K562 (cell line): ENCODE measurements at regions not wholly inside any gene's neighbourhood (a gene's known extent, or its start where the extent isn't known, plus 50 kb on each side); places are given as distances from the start of the nearest gene placed in this dataset.

Experiments
- ATAC-seq: fragments of 200-7000 bp; cut with Tn5 transposase; 3 replicates; pipeline ENCODE4 v1.9.1; 2020; ENCODE audit warnings: moderate library complexity
- BruUV-seq: library from RNA; stranded (reverse); fragments of 400-500 nt; replicated peaks from 2 replicates; lab custom pipeline; 2021; lab: Mats Ljungman, UMichigan
- CTCF ChIA-PET: fragments of 300-600 bp; formaldehyde crosslinking; extraction: SDS; loops from one replicate; lab custom pipeline; 2021; ENCODE audit warnings: low intra/inter-chr PET ratio; lab: Yijun Ruan, JAX
- POLR2A ChIA-PET: fragments of 300-600, 350-650 bp; sonication (Branson Sonifier 250); formaldehyde crosslinking; extraction: SDS; loops from one replicate; lab custom pipeline; 2021; ENCODE audit warnings: antibody characterized with exemption, inconsistent platforms; lab: Yijun Ruan, JAX
- DNase-seq, 4 experiments: peaks; one replicate each; pipeline versions ENCODE4 v3.0.0 to v3.0.0-alpha.2; 2011 to 2018; ENCODE audit warnings: low spot score in 3 of 4, mixed read lengths in 3 of 4; ENCODE audit errors: extremely low read depth in 1 of 4
- FAIRE-seq: peaks from 2 replicates; lab custom pipeline; 2011; peaks lifted over from hg19 to GRCh38; lab: Jason Lieb, UNC
- H2AFZ ChIP-seq: 2 replicates; pipeline ENCODE4 v1.6.0; 2011; ENCODE audit warnings: low read depth, low read length, control low read depth, inconsistent platforms
- H3K27ac ChIP-seq: fragments of 200-600 bp; 3 replicates; pipeline ENCODE4 v1.8.0; 2011; ENCODE audit warnings: low read depth, mild to moderate bottlenecking, control low read depth, inconsistent platforms, low read length, moderate library complexity, mixed read lengths; ENCODE audit errors: extremely low read depth
- H3K27me3 ChIP-seq, 2 experiments: fragments of 300-600 bp in 1 of 2; 2 replicates in 1 of 2; 3 replicates in 1 of 2; pipeline versions ENCODE4 v1.6.0 to v1.8.0; 2011; ENCODE audit warnings: inconsistent platforms in 2 of 2, low read length in 2 of 2, mild to moderate bottlenecking in 1 of 2, mixed read lengths in 1 of 2, moderate library complexity in 1 of 2; ENCODE audit not compliant: control insufficient read depth in 2 of 2, insufficient read depth in 2 of 2
- H3K36me3 ChIP-seq: fragments of 300-600 bp; 3 replicates; pipeline ENCODE4 v1.8.0; 2011; ENCODE audit warnings: mild to moderate bottlenecking, low read length, inconsistent platforms; ENCODE audit not compliant: control insufficient read depth, insufficient read depth
- H3K4me1 ChIP-seq, 2 experiments: fragments of 200-600 bp in 1 of 2; replicated peaks in 1 of 2; 2 replicates in 1 of 2; 3 replicates in 1 of 2; pipeline versions ENCODE4 v1.5.1 to v1.8.0; 2011; ENCODE audit warnings: inconsistent platforms in 2 of 2, low read length in 2 of 2, mild to moderate bottlenecking in 1 of 2, mixed read lengths in 1 of 2, moderate library complexity in 1 of 2; ENCODE audit not compliant: control insufficient read depth in 2 of 2, insufficient read depth in 2 of 2
- H3K4me2 ChIP-seq: 2 replicates; pipeline ENCODE4 v1.6.1; 2011; ENCODE audit warnings: low read length, control low read depth, inconsistent platforms, mixed read lengths; ENCODE audit not compliant: insufficient read depth
- H3K4me3 ChIP-seq: fragments of 200-600 bp; sonication (generic), shearing (Covaris generic); 2 replicates; pipeline ENCODE4 v1.5.1; 2016; ENCODE audit warnings: control low read depth, inconsistent platforms
- H3K79me2 ChIP-seq: fragments of 200-600 bp; 3 replicates; pipeline ENCODE4 v1.8.0; 2011; ENCODE audit warnings: low read length, inconsistent platforms; ENCODE audit not compliant: control insufficient read depth, insufficient read depth
- H3K9ac ChIP-seq, 2 experiments: 2 replicates each; pipeline versions ENCODE4 v1.6.0 to v1.6.1; 2011; ENCODE audit warnings: low read depth in 2 of 2, low read length in 2 of 2, control low read depth in 1 of 2, inconsistent platforms in 1 of 2, mild to moderate bottlenecking in 1 of 2, mixed read lengths in 1 of 2; ENCODE audit not compliant: insufficient read depth in 1 of 2
- H3K9me1 ChIP-seq: one replicate; pipeline ENCODE4 v1.6.0; 2011; ENCODE audit warnings: inconsistent platforms, mild to moderate bottlenecking, low read length, moderate library complexity; ENCODE audit not compliant: control insufficient read depth, insufficient read depth
- H3K9me3 ChIP-seq: replicated peaks from 2 replicates; pipeline ENCODE4 v1.5.1; 2011; ENCODE audit warnings: low read depth, low read length, inconsistent platforms; ENCODE audit not compliant: control insufficient read depth, insufficient read depth
- H4K20me1 ChIP-seq: replicated peaks from 2 replicates; pipeline ENCODE4 v1.6.1; 2011; ENCODE audit warnings: low read length, inconsistent platforms, mixed read lengths; ENCODE audit not compliant: control insufficient read depth, insufficient read depth
- ARID3B ChIP-seq: fragments of 250-450 bp; sonication (Bioruptor Pico); IDR thresholded peaks from 2 replicates; pipeline ENCODE4 v1.4.0; 2020; ENCODE audit warnings: borderline replicate concordance
- IRF1 ChIP-seq: sonication (generic); formaldehyde crosslinking; IDR thresholded peaks from 2 replicates; pipeline ENCODE4 v1.8.0; 2022; ENCODE audit warnings: missing genetic modification reagents, mild to moderate bottlenecking, borderline replicate concordance
- KHSRP ChIP-seq: fragments of 450-650 bp; IDR thresholded peaks from 2 replicates; pipeline ENCODE4 v1.6.1; 2017
- L3MBTL2 ChIP-seq: fragments of 450-650 bp; IDR thresholded peaks from 2 replicates; pipeline ENCODE4 v1.6.1; 2016; ENCODE audit warnings: mild to moderate bottlenecking, moderate library complexity
- MLX ChIP-seq, 2 experiments: fragments of 450-650 bp in 1 of 2; sonication (generic) in 1 of 2; formaldehyde crosslinking; conservative IDR thresholded peaks; 2 replicates each; pipeline versions ENCODE4 v1.4.0 to v1.8.1; 2020 to 2022; ENCODE audit warnings: mild to moderate bottlenecking in 1 of 2, missing genetic modification reagents in 1 of 2
- NCOA2 ChIP-seq, 2 experiments: fragments of 450-650 bp; IDR thresholded peaks; 2 replicates each; pipeline ENCODE4 v1.6.1; 2018; ENCODE audit warnings: mild to moderate bottlenecking in 2 of 2, moderate library complexity in 1 of 2; ENCODE audit not compliant: partially characterized antibody in 2 of 2
- NR1H2 ChIP-seq: sonication (generic); formaldehyde crosslinking; IDR thresholded peaks from 2 replicates; pipeline ENCODE4 v1.4.0; 2020; ENCODE audit warnings: mild to moderate bottlenecking, missing genetic modification reagents
- SRSF1 ChIP-seq: fragments of 200-400 bp; formaldehyde crosslinking; IDR thresholded peaks from 2 replicates; pipeline ENCODE4 v1.6.1; 2017; ENCODE audit warnings: mild to moderate bottlenecking, low read depth, low read length, moderate library complexity
- TEAD2 ChIP-seq: fragments of 450-650 bp; IDR thresholded peaks from 2 replicates; pipeline ENCODE4 v1.6.1; 2016; ENCODE audit warnings: missing genetic modification characterization, control low read depth, missing compliant biosample characterization
- YY1 ChIP-seq, 3 experiments: IDR thresholded peaks; 2 replicates each; pipeline ENCODE4 v1.6.1; 2011; ENCODE audit warnings: low read length in 2 of 3, mild to moderate bottlenecking in 2 of 3, moderate library complexity in 2 of 3, borderline replicate concordance in 1 of 3, control low read depth in 1 of 3, low read depth in 1 of 3; ENCODE audit not compliant: insufficient read depth in 3 of 3, insufficient replicate concordance in 2 of 3, control insufficient read depth in 1 of 3, insufficient read length in 1 of 3; ENCODE audit errors: extremely low read depth in 1 of 3
- ZBTB49 ChIP-seq: sonication (generic); formaldehyde crosslinking; IDR thresholded peaks from 2 replicates; pipeline ENCODE4 v1.8.0; 2022; ENCODE audit warnings: missing genetic modification reagents, mild to moderate bottlenecking, borderline replicate concordance
- ZNF280B ChIP-seq: fragments of 250-450 bp; sonication (Bioruptor Pico); IDR thresholded peaks from 2 replicates; pipeline ENCODE4 v1.5.1; 2021; ENCODE audit warnings: mild to moderate bottlenecking
- ZNF3 ChIP-seq: fragments of 250-450 bp; sonication (Bioruptor Pico); IDR thresholded peaks from 2 replicates; pipeline ENCODE4 v1.5.0; 2021; ENCODE audit warnings: mild to moderate bottlenecking, moderate library complexity
- WGBS: fragments of 100-300 bp; shearing (Covaris generic); methylation state at CpG from one replicate; pipeline ENCODE4 v1.1.6; 2016; ENCODE audit warnings: low coverage, mixed read lengths; ENCODE audit not compliant: insufficient coverage; ENCODE audit errors: missing lambda C conversion rate; 5-methylcytosine and 5-hydroxymethylcytosine counted together
- in situ Hi-C: fragments of 300-500 bp; cut with MboI; formaldehyde crosslinking; loops from 4 replicates; pipeline ENCODE4 v1.15.0; 2018; ENCODE audit warnings: inconsistent platforms, mixed read lengths
- intact Hi-C: fragments of 100-400 bp; cut with micrococcal nuclease; formaldehyde crosslinking; loops from 2 replicates; pipeline ENCODE4 v1.14.2; 2022

GRCh38 chr20:19872001-19872400 lies 113.9 kb downstream of the RIN2 start:
- H4K20me1 ChIP-seq: no peaks in the 10 kb centered on the region
- no TSS peak for BruUV-seq
- no peaks in the 10 kb centered on the region for H3K79me2 ChIP-seq
- H3K4me3 ChIP-seq: no peak overlapping the region
- no peaks in the 10 kb centered on the region for H3K36me3 ChIP-seq
- H3K27me3 ChIP-seq: no peaks in the 10 kb centered on the region
- ChIA-PET CTCF (no interaction called here), POLR2A (no interaction called here)
- no peak for DNase-seq
- in situ Hi-C loops (no loop called here), intact Hi-C loops (no loop called here)
- H3K9me3 ChIP-seq: no peaks in the 10 kb centered on the region
- ATAC-seq: no peak
- 0% methylated on average over 2 of the region's 3 CpGs for WGBS
- no peak overlapping the region for H3K9ac ChIP-seq
- no peak overlapping the region for H3K4me2 ChIP-seq
- H3K4me1 ChIP-seq: no peaks in the 10 kb centered on the region
- no peak overlapping the region for H2AFZ ChIP-seq
- FAIRE-seq: no peak
- H3K27ac ChIP-seq: no peak overlapping the region
- no peaks in the 10 kb centered on the region for H3K9me1 ChIP-seq
- no peak for TF ChIP-seq IRF1 (CRISPR knock-in tag)
- TF ChIP-seq SRSF1: no peak
- no peak for TF ChIP-seq ZNF3 (CRISPR knock-in tag)
- TF ChIP-seq NCOA2 (IDR thresholded peaks at IDR 0.05; ENCODE audit: partially characterized antibody in 2 of 2): no peak
- TF ChIP-seq ARID3B: no peak
- no peak for TF ChIP-seq L3MBTL2
- no peak for TF ChIP-seq ZNF280B (CRISPR knock-in tag)
- TF ChIP-seq YY1 (IDR thresholded peaks at IDR 0.05; ENCODE audit: borderline replicate concordance in 1 of 3, control insufficient read depth in 1 of 3, extremely low read depth in 1 of 3, insufficient read depth in 3 of 3, insufficient read length in 1 of 3, insufficient replicate concordance in 2 of 3, low read depth in 1 of 3, low read length in 2 of 3): no peak
- TF ChIP-seq NR1H2 (CRISPR knock-in tag): no peak
- TF ChIP-seq MLX (CRISPR knock-in tag; conservative IDR thresholded peaks at IDR 0.05): no peak
- TF ChIP-seq TEAD2 (tag): no peak
- no peak for TF ChIP-seq KHSRP
- TF ChIP-seq ZBTB49 (CRISPR knock-in tag): no peak
